Erythroblast (primary cell): ENCODE measurements at regions not wholly inside any gene's neighbourhood (a gene's known extent, or its start where the extent isn't known, plus 50 kb on each side); places are given as distances from the start of the nearest gene placed in this dataset.

Source experiments
- GATA1 ChIP-seq: IDR thresholded peaks from 2 replicates; pipeline ENCODE4 v1.6.1; 2011; ENCODE audit warnings: low read depth, mild to moderate bottlenecking, control low read depth, low read length, moderate library complexity
- POLR2A ChIP-seq: IDR thresholded peaks from 2 replicates; pipeline ENCODE4 v1.6.1; 2011; ENCODE audit warnings: mild to moderate bottlenecking, low read length

DNA sequence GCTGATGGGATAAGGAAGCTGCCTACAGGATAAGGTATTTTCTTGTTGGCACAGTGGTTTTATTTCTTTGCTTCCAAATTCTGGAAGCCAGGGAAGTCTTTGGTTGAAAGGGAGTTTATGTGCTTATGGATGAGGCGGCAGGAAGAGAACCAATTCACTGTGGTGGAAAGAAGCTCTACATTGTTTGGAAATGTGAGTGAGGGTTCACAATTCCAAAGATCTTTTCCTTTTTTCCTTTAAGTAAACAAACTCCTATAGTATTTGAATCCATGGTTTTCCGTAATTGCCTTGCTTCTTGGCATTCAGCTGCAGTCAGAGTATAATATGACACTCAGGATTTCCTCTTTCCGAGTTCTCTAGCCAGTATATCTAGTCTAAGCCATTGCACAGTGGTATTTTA is 86.2 kb downstream of the TEX29 start:
- TF ChIP-seq POLR2A (no peak), GATA1 (no peak)
